ENCODE measurements at regions not wholly inside any gene's neighbourhood (a gene's known extent, or its start where the extent isn't known, plus 50 kb on each side); places are given as distances from the start of the nearest gene placed in this dataset.

- TF ChIP-seq, protein P1, sequence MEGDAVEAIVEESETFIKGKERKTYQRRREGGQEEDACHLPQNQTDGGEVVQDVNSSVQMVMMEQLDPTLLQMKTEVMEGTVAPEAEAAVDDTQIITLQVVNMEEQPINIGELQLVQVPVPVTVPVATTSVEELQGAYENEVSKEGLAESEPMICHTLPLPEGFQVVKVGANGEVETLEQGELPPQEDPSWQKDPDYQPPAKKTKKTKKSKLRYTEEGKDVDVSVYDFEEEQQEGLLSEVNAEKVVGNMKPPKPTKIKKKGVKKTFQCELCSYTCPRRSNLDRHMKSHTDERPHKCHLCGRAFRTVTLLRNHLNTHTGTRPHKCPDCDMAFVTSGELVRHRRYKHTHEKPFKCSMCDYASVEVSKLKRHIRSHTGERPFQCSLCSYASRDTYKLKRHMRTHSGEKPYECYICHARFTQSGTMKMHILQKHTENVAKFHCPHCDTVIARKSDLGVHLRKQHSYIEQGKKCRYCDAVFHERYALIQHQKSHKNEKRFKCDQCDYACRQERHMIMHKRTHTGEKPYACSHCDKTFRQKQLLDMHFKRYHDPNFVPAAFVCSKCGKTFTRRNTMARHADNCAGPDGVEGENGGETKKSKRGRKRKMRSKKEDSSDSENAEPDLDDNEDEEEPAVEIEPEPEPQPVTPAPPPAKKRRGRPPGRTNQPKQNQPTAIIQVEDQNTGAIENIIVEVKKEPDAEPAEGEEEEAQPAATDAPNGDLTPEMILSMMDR (IDR thresholded peaks at IDR 0.05), result no peak
- no peak for TF ChIP-seq EP300 (IDR thresholded peaks at IDR 0.05)
- TF ChIP-seq POLR2A (IDR thresholded peaks at IDR 0.05; ENCODE audit: low read depth), result no peak
Measured at GRCh38 chr4:123077330-123077729, 154.9 kb upstream of the NUDT6 start.

Measured in esophagus muscularis mucosa (tissue), 4 donors.